Kidney epithelial cell (primary cell): ENCODE measurements at regions not wholly inside any gene's neighbourhood (a gene's known extent, or its start where the extent isn't known, plus 50 kb on each side); places are given as distances from the start of the nearest gene placed in this dataset.

Experiments used
- DNase-seq: peaks from one replicate; pipeline ENCODE4 v3.0.0-alpha.2; 2010; ENCODE audit warnings: low read depth
- H3K27me3 ChIP-seq: 2 replicates; pipeline ENCODE4 v1.6.0; 2011; ENCODE audit warnings: low read length; ENCODE audit not compliant: control insufficient read depth, insufficient read depth
- H3K36me3 ChIP-seq: 2 replicates; pipeline ENCODE4 v1.5.1; 2011; ENCODE audit warnings: low read length; ENCODE audit not compliant: control insufficient read depth, insufficient read depth
- H3K4me3 ChIP-seq: 2 replicates; pipeline ENCODE4 v1.5.1; 2011; ENCODE audit warnings: low read depth, mild to moderate bottlenecking, control low read depth, low read length
- CTCF ChIP-seq: IDR thresholded peaks from 2 replicates; pipeline ENCODE4 v1.5.1; 2011; ENCODE audit warnings: mild to moderate bottlenecking, moderate library complexity, low read length, control low read depth, inconsistent platforms; ENCODE audit not compliant: insufficient read depth, poor library complexity, severe bottlenecking

GRCh38 chr1:117268535-117269455 lies 58.1 kb upstream of the VTCN1 start:
- peak; percentile 35 for DNase-seq
- no peak for TF ChIP-seq CTCF
- H3K27me3 ChIP-seq, result no peaks in the 10 kb centered on the region
- no peaks in the 10 kb centered on the region for H3K36me3 ChIP-seq
- H3K4me3 ChIP-seq, result no peak overlapping the region

- Histone ChIP-seq H3K4me3 (no peak overlapping the region), H3K27me3 (no peaks in the 10 kb centered on the region), H3K36me3 (no peaks in the 10 kb centered on the region)
- DNase-seq, result no peak
- no peak for TF ChIP-seq CTCF
These were observed 56.6 kb upstream of the VTCN1 start for GRCh38 chr1:117267232-117267774.

GRCh38 chr1:117262976-117263375 lies 52.2 kb upstream of the VTCN1 start:
- no peak overlapping the region for H3K4me3 ChIP-seq
- no peak for TF ChIP-seq CTCF
- H3K27me3 ChIP-seq, result no peaks in the 10 kb centered on the region
- no peaks in the 10 kb centered on the region for H3K36me3 ChIP-seq
- no peak for DNase-seq

GRCh38 chr1:117261424-117261785 lies 50.7 kb upstream of the VTCN1 start:
- no peak for DNase-seq
- H3K27me3 ChIP-seq, result no peaks in the 10 kb centered on the region
- H3K36me3 ChIP-seq, result no peaks in the 10 kb centered on the region
- no peak overlapping the region for H3K4me3 ChIP-seq
- no peak for TF ChIP-seq CTCF

GRCh38 chr1:117260761-117261423 lies 50.2 kb upstream of the VTCN1 start:
- no peak for DNase-seq
- no peaks in the 10 kb centered on the region for H3K36me3 ChIP-seq
- no peak for TF ChIP-seq CTCF
- no peak overlapping the region for H3K4me3 ChIP-seq
- H3K27me3 ChIP-seq, result no peaks in the 10 kb centered on the region
